Thyroid gland (tissue), 4 donors: ENCODE measurements at regions not wholly inside any gene's neighbourhood (a gene's known extent, or its start where the extent isn't known, plus 50 kb on each side); places are given as distances from the start of the nearest gene placed in this dataset.

ENCODE experiments used
- POLR2A ChIP-seq, 2 donors: fragments of 450-650 bp; IDR thresholded peaks; one replicate each; pipeline ENCODE4 v1.6.1; 2017; ENCODE audit warnings: antibody characterized with exemption in 2 of 2, mild to moderate bottlenecking in 2 of 2, moderate library complexity in 1 of 2
- TF ChIP-seq, protein P1 (sequence below), 6 experiments: fragments of 200-600 bp in 3 of 6; fragments of 450-650 bp in 3 of 6; sonication (generic) in 3 of 6; IDR thresholded peaks; one replicate each; pipeline ENCODE4 v1.5.1; 2016 to 2019; ENCODE audit warnings: antibody characterized with exemption in 6 of 6, mild to moderate bottlenecking in 2 of 6, inconsistent platforms in 1 of 6, moderate library complexity in 1 of 6

DNA sequence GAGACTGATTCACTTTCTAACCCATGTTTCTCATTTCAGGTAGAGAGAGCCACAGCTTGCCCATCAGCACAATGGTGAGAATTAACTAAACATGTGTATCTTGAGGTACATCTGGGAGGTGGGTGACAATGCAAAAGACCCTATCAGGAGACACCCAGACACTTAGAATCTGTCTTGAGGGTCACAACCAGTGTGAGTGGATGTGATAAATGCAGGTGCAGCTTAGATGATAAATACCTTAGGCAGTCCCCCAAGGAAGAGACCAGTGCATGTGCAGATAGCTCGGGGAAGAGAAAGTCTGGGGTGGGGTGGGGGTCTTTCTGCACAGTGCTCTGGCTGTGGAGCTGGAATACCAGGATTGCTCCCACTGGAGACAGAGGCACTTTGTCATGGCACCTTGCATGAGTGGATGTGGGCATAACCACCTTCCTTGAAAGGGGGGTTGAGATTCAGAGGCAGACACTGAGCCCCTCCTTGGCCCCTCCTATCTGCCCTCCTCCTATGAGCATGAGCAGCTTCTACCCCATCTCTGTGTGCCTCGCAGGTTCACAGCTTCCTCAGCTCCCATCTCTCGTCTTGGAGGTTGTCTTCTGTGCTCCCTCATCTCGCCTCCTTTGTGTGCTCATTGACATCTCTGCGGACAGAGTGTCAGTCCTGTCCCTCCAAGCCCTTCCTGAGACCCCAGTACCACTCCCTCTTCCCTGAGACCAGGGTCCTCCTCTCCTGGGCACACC is 349.8 kb downstream of the TCERG1L start:
- TF ChIP-seq, protein P1, sequence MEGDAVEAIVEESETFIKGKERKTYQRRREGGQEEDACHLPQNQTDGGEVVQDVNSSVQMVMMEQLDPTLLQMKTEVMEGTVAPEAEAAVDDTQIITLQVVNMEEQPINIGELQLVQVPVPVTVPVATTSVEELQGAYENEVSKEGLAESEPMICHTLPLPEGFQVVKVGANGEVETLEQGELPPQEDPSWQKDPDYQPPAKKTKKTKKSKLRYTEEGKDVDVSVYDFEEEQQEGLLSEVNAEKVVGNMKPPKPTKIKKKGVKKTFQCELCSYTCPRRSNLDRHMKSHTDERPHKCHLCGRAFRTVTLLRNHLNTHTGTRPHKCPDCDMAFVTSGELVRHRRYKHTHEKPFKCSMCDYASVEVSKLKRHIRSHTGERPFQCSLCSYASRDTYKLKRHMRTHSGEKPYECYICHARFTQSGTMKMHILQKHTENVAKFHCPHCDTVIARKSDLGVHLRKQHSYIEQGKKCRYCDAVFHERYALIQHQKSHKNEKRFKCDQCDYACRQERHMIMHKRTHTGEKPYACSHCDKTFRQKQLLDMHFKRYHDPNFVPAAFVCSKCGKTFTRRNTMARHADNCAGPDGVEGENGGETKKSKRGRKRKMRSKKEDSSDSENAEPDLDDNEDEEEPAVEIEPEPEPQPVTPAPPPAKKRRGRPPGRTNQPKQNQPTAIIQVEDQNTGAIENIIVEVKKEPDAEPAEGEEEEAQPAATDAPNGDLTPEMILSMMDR (IDR thresholded peaks at IDR 0.05) = no peak
- TF ChIP-seq POLR2A (IDR thresholded peaks at IDR 0.05) = no peak
